WTC11 (cell line): ENCODE measurements at regions not wholly inside any gene's neighbourhood (a gene's known extent, or its start where the extent isn't known, plus 50 kb on each side); places are given as distances from the start of the nearest gene placed in this dataset.

Source experiments
- ATAC-seq: fragments of 200-7000 bp; cut with Tn5 transposase; 2 replicates; pipeline ENCODE4 v1.10.0; 2021; ENCODE audit warnings: mild to moderate bottlenecking, moderate library complexity
- CTCF ChIA-PET: fragments of 300-600 bp; sonication (Branson Sonifier 250); formaldehyde crosslinking; loops from one replicate; lab custom pipeline; 2021; ENCODE audit warnings: antibody characterized with exemption; lab: Charles Lee
- POLR2A ChIA-PET: fragments of 350-600 bp; sonication (Branson Sonifier 250); formaldehyde crosslinking; loops from one replicate; lab custom pipeline; 2021; ENCODE audit warnings: antibody characterized with exemption; lab: Charles Lee
- DNase-seq: peaks from one replicate; pipeline ENCODE4 v3.0.0; 2021; ENCODE audit warnings: low spot score
- H3K27ac Mint-ChIP-seq: 2 replicates; pipeline ENCODE4 v1.8.0; 2021; ENCODE audit warnings: mixed read lengths
- H3K27me3 Mint-ChIP-seq: 2 replicates; pipeline ENCODE4 v1.8.0; 2021; ENCODE audit warnings: low read depth, mild to moderate bottlenecking, moderate library complexity, mixed read lengths
- H3K36me3 Mint-ChIP-seq: 2 replicates; pipeline ENCODE4 v1.8.0; 2021; ENCODE audit warnings: mixed read lengths
- H3K4me1 Mint-ChIP-seq: 2 replicates; pipeline ENCODE4 v1.8.0; 2022; ENCODE audit warnings: mixed read lengths
- H3K4me3 Mint-ChIP-seq: 2 replicates; pipeline ENCODE4 v1.8.0; 2021; ENCODE audit warnings: mild to moderate bottlenecking, moderate library complexity, mixed read lengths
- H3K9me3 Mint-ChIP-seq: 2 replicates; pipeline ENCODE4 v1.8.0; 2021; ENCODE audit warnings: mixed read lengths
- E2F5 ChIP-seq: sonication (generic); formaldehyde crosslinking; IDR thresholded peaks from 2 replicates; pipeline ENCODE4 v1.8.1; 2022; ENCODE audit warnings: mild to moderate bottlenecking, moderate library complexity, missing genetic modification reagents
- ELF4 ChIP-seq: sonication (generic); formaldehyde crosslinking; IDR thresholded peaks from 2 replicates; pipeline ENCODE4 v1.8.1; 2022; ENCODE audit warnings: low read depth, mild to moderate bottlenecking, moderate library complexity, missing genetic modification reagents
- EMX1 ChIP-seq: fragments of 250-450 bp; sonication (Bioruptor Pico); IDR thresholded peaks from 2 replicates; pipeline ENCODE4 v1.8.0; 2021; ENCODE audit warnings: mild to moderate bottlenecking
- ERG ChIP-seq: fragments of 250-450 bp; sonication (Bioruptor Pico); IDR thresholded peaks from 2 replicates; pipeline ENCODE4 v1.8.0; 2021; ENCODE audit warnings: mild to moderate bottlenecking
- ESRRA ChIP-seq: sonication (generic); formaldehyde crosslinking; IDR thresholded peaks from 2 replicates; pipeline ENCODE4 v1.8.1; 2022; ENCODE audit warnings: mild to moderate bottlenecking, missing genetic modification reagents, borderline replicate concordance
- FOXK1 ChIP-seq: sonication (generic); formaldehyde crosslinking; IDR thresholded peaks from 2 replicates; pipeline ENCODE4 v1.8.0; 2022; ENCODE audit warnings: mild to moderate bottlenecking, moderate library complexity, missing genetic modification reagents
- KAT7 ChIP-seq: sonication (generic); formaldehyde crosslinking; IDR thresholded peaks from 2 replicates; pipeline ENCODE4 v1.8.1; 2023; ENCODE audit warnings: missing genetic modification reagents, mild to moderate bottlenecking, borderline replicate concordance
- NFE2L1 ChIP-seq: sonication (generic); formaldehyde crosslinking; IDR thresholded peaks from 2 replicates; pipeline ENCODE4 v1.8.1; 2023; ENCODE audit warnings: missing genetic modification reagents
- NR1H2 ChIP-seq: sonication (generic); formaldehyde crosslinking; IDR thresholded peaks from 2 replicates; pipeline ENCODE4 v1.9.0; 2021; ENCODE audit warnings: mild to moderate bottlenecking, moderate library complexity, missing genetic modification reagents
- SMAD3 ChIP-seq: sonication (generic); formaldehyde crosslinking; IDR thresholded peaks from 2 replicates; pipeline ENCODE4 v1.8.0; 2022; ENCODE audit warnings: missing genetic modification reagents, mild to moderate bottlenecking, borderline replicate concordance
- SMAD4 ChIP-seq: sonication (generic); formaldehyde crosslinking; IDR thresholded peaks from 2 replicates; pipeline ENCODE4 v1.8.0; 2022; ENCODE audit warnings: mild to moderate bottlenecking, missing genetic modification reagents
- TP53 ChIP-seq: sonication (generic); formaldehyde crosslinking; IDR thresholded peaks from 2 replicates; pipeline ENCODE4 v1.8.1; 2023; ENCODE audit warnings: mild to moderate bottlenecking, missing genetic modification reagents
- ZBTB21 ChIP-seq: sonication (generic); formaldehyde crosslinking; IDR thresholded peaks from 2 replicates; pipeline ENCODE4 v1.8.1; 2023; ENCODE audit warnings: mild to moderate bottlenecking, missing genetic modification reagents, borderline replicate concordance
- ZNF219 ChIP-seq: sonication (generic); formaldehyde crosslinking; IDR thresholded peaks from 2 replicates; pipeline ENCODE4 v1.8.0; 2023; ENCODE audit warnings: missing genetic modification reagents, mild to moderate bottlenecking, borderline replicate concordance
- ZNF232 ChIP-seq: sonication (generic); formaldehyde crosslinking; IDR thresholded peaks from 2 replicates; pipeline ENCODE4 v1.8.0; 2022; ENCODE audit warnings: mild to moderate bottlenecking, missing genetic modification reagents
- TF ChIP-seq, protein P1 (sequence below): fragments of 250-450 bp; sonication (Bioruptor Pico); IDR thresholded peaks from 2 replicates; pipeline ENCODE4 v1.9.0; 2021; ENCODE audit warnings: mild to moderate bottlenecking
- TF ChIP-seq, protein P2 (sequence below): fragments of 250-450 bp; sonication (Bioruptor Pico); conservative IDR thresholded peaks from 2 replicates; pipeline ENCODE4 v1.9.0; 2021; ENCODE audit warnings: mild to moderate bottlenecking
- TF ChIP-seq, protein P3 (sequence below): sonication (generic); formaldehyde crosslinking; IDR thresholded peaks from 2 replicates; pipeline ENCODE4 v1.8.1; 2023; ENCODE audit warnings: mild to moderate bottlenecking, missing genetic modification reagents, moderate library complexity
- TF ChIP-seq, protein P4 (sequence below): fragments of 250-450 bp; sonication (Bioruptor Pico); IDR thresholded peaks from 2 replicates; pipeline ENCODE4 v1.9.0; 2021; ENCODE audit warnings: mild to moderate bottlenecking
- TF ChIP-seq, protein P5 (sequence below): sonication (generic); formaldehyde crosslinking; IDR thresholded peaks from 2 replicates; pipeline ENCODE4 v1.8.1; 2023; ENCODE audit warnings: mild to moderate bottlenecking, missing genetic modification reagents

- ChIA-PET POLR2A (no interaction called here), CTCF (no interaction called here)
- Mint-ChIP-seq H3K36me3 (peaks cover 20% of the 10 kb centered on the region), H3K4me1 (no peaks in the 10 kb centered on the region), H3K4me3 (no peak overlapping the region), H3K9me3 (peaks cover 34% of the 10 kb centered on the region), H3K27ac (no peak overlapping the region), H3K27me3 (no peaks in the 10 kb centered on the region; the same call in 1 of the 2 replicates)
- ATAC-seq (no peak), DNase-seq (no peak)
- TF ChIP-seq, protein P1, sequence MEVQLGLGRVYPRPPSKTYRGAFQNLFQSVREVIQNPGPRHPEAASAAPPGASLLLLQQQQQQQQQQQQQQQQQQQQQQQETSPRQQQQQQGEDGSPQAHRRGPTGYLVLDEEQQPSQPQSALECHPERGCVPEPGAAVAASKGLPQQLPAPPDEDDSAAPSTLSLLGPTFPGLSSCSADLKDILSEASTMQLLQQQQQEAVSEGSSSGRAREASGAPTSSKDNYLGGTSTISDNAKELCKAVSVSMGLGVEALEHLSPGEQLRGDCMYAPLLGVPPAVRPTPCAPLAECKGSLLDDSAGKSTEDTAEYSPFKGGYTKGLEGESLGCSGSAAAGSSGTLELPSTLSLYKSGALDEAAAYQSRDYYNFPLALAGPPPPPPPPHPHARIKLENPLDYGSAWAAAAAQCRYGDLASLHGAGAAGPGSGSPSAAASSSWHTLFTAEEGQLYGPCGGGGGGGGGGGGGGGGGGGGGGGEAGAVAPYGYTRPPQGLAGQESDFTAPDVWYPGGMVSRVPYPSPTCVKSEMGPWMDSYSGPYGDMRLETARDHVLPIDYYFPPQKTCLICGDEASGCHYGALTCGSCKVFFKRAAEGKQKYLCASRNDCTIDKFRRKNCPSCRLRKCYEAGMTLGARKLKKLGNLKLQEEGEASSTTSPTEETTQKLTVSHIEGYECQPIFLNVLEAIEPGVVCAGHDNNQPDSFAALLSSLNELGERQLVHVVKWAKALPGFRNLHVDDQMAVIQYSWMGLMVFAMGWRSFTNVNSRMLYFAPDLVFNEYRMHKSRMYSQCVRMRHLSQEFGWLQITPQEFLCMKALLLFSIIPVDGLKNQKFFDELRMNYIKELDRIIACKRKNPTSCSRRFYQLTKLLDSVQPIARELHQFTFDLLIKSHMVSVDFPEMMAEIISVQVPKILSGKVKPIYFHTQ (CRISPR knock-in tag): no peak
- no peak for TF ChIP-seq ZNF219 (CRISPR knock-in tag)
- TF ChIP-seq ZBTB21 (CRISPR knock-in tag): no peak
- TF ChIP-seq, protein P2, sequence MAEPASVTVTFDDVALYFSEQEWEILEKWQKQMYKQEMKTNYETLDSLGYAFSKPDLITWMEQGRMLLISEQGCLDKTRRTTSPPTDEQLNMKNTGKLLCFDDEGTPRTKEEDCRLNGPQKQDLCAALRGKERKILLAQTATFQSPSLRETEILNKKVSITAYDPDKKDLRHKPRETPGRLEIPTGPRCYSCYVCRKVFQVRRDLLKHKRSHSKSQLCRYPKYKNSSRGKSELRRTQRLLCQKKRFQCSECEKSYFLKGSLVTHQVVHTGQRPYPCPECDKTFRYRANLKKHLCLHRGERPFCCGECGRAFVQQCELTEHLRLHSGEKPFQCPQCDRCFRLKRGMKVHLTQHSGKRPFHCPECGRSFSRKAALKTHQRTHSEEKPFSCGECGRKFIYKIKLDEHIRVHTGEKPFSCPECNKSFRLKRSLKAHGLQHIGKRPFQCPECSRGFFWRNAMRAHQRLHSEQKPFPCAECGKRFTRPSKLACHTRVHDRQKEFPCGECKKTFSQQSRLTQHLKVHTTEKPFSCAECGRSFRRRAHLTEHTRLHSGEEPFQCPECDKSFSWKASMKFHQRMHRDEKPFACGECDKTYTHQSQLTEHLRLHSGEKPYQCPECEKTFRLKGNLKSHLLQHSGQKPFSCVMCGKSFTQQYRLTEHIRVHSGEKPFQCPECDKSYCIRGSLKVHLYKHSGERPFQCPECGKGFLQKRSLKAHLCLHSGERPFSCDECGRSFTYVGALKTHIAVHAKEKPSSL: no peak
- TF ChIP-seq SMAD4 (CRISPR knock-in tag): no peak
- no peak for TF ChIP-seq FOXK1
- TF ChIP-seq ELF4: no peak
- TF ChIP-seq ZNF232 (CRISPR knock-in tag): no peak
- TF ChIP-seq ESRRA (CRISPR knock-in tag): no peak
- TF ChIP-seq, protein P3, sequence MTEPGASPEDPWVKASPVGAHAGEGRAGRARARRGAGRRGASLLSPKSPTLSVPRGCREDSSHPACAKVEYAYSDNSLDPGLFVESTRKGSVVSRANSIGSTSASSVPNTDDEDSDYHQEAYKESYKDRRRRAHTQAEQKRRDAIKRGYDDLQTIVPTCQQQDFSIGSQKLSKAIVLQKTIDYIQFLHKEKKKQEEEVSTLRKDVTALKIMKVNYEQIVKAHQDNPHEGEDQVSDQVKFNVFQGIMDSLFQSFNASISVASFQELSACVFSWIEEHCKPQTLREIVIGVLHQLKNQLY: no peak
- TF ChIP-seq, protein P4, sequence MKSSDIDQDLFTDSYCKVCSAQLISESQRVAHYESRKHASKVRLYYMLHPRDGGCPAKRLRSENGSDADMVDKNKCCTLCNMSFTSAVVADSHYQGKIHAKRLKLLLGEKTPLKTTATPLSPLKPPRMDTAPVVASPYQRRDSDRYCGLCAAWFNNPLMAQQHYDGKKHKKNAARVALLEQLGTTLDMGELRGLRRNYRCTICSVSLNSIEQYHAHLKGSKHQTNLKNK (CRISPR knock-in tag): no peak
- no peak for TF ChIP-seq E2F5 (CRISPR knock-in tag)
Measured at GRCh38 chr5:74225587-74225986, 414.9 kb downstream of the ENC1 start.

DNA sequence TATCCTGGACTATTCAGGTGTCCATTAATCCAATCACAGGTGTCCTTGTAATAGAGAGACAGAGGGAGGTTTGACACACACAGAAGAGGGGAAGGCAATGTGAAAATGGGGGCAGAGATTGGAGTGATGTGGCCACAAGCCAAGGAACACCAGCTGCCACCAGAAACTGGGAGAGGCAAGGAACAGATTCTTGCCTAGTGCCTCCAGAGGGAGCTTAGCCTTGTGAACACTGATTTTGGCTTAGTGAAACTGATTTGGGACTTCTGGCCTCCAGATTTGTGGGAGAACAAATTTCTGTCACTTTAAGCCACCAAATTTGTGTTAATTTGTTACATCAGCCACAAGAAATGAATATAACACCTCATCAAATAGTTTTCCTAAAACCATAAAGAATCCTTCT lies 416.2 kb downstream of the ENC1 start:
- DNase-seq (no peak), ATAC-seq (no peak)
- Mint-ChIP-seq H3K4me1 (no peaks in the 10 kb centered on the region), H3K27me3 (no peaks in the 10 kb centered on the region; the same call in 1 of the 2 replicates), H3K27ac (no peak overlapping the region), H3K4me3 (no peak overlapping the region), H3K36me3 (peaks cover 26% of the 10 kb centered on the region), H3K9me3 (peaks cover 37% of the 10 kb centered on the region)
- ChIA-PET POLR2A (no interaction called here), CTCF (no interaction called here)
- no peak for TF ChIP-seq KAT7 (CRISPR knock-in tag)
- TF ChIP-seq E2F5 (CRISPR knock-in tag): no peak
- no peak for TF ChIP-seq NR1H2 (CRISPR knock-in tag)
- TF ChIP-seq ZNF232 (CRISPR knock-in tag): no peak
- TF ChIP-seq, protein P1 (CRISPR knock-in tag): no peak
- TF ChIP-seq TP53 (CRISPR knock-in tag): no peak
- no peak for TF ChIP-seq SMAD4 (CRISPR knock-in tag)
- TF ChIP-seq EMX1 (CRISPR knock-in tag): no peak
- TF ChIP-seq SMAD3: no peak
- TF ChIP-seq NFE2L1: no peak
- TF ChIP-seq, protein P5, sequence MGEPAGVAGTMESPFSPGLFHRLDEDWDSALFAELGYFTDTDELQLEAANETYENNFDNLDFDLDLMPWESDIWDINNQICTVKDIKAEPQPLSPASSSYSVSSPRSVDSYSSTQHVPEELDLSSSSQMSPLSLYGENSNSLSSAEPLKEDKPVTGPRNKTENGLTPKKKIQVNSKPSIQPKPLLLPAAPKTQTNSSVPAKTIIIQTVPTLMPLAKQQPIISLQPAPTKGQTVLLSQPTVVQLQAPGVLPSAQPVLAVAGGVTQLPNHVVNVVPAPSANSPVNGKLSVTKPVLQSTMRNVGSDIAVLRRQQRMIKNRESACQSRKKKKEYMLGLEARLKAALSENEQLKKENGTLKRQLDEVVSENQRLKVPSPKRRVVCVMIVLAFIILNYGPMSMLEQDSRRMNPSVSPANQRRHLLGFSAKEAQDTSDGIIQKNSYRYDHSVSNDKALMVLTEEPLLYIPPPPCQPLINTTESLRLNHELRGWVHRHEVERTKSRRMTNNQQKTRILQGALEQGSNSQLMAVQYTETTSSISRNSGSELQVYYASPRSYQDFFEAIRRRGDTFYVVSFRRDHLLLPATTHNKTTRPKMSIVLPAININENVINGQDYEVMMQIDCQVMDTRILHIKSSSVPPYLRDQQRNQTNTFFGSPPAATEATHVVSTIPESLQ (CRISPR knock-in tag): no peak
- no peak for TF ChIP-seq ERG
